GM19455 (cell line): ENCODE measurements at regions not wholly inside any gene's neighbourhood (a gene's known extent, or its start where the extent isn't known, plus 50 kb on each side); places are given as distances from the start of the nearest gene placed in this dataset.
"Not testable (repeated sequence)": the region's sequence is repeated elsewhere in the genome, so short reads cannot be mapped to it uniquely, and the experiment has no call there.

Experiments used
- ATAC-seq: cut with Tn5 transposase; IDR thresholded peaks from one replicate; pipeline ENCODE4 v1.9.1; 2021; ENCODE audit not compliant: unreplicated experiment

- no peak for ATAC-seq
Measured at GRCh38 chr18:35822413-35822812, 150.1 kb upstream of the RMP24 start.

- ATAC-seq = no peak
Measured at GRCh38 chr18:35826477-35826876, 146.0 kb upstream of the RMP24 start.

GRCh38 chr18:35827275-35827902 lies 145.1 kb upstream of the RMP24 start:
- ATAC-seq = no peak

GRCh38 chr18:35827903-35828275 lies 144.6 kb upstream of the RMP24 start:
- no peak for ATAC-seq

GRCh38 chr18:35828591-35828990 lies 143.9 kb upstream of the RMP24 start:
- no peak for ATAC-seq

GRCh38 chr18:35835366-35835765 lies 137.1 kb upstream of the RMP24 start:
- ATAC-seq = no peak

- ATAC-seq = peak; percentile 87
Measured at GRCh38 chr18:35835833-35836232, 136.6 kb upstream of the RMP24 start.

- ATAC-seq = no peak
Measured at GRCh38 chr18:35836932-35837331, 135.5 kb upstream of the RMP24 start.

GRCh38 chr18:35837922-35838496 lies 134.5 kb upstream of the RMP24 start:
- ATAC-seq = no peak

- no peak for ATAC-seq
Measured at GRCh38 chr18:35841283-35841682, 131.2 kb upstream of the RMP24 start.

GRCh38 chr18:35842536-35842935 lies 129.9 kb upstream of the RMP24 start:
- ATAC-seq = no peak

GRCh38 chr18:35848321-35848720 lies 124.2 kb upstream of the RMP24 start:
- not testable (repeated sequence) for ATAC-seq

- not testable (repeated sequence) for ATAC-seq
Measured at GRCh38 chr18:35849241-35849640, 123.2 kb upstream of the RMP24 start.

- ATAC-seq = no peak
Measured at GRCh38 chr18:35851286-35851970, 121.1 kb upstream of the RMP24 start.

- no peak for ATAC-seq
Measured at GRCh38 chr18:35852786-35853185, 119.7 kb upstream of the RMP24 start.

GRCh38 chr18:35854095-35854494 lies 118.4 kb upstream of the RMP24 start:
- no peak for ATAC-seq

GRCh38 chr18:35856178-35856577 lies 116.3 kb upstream of the RMP24 start:
- no peak for ATAC-seq

GRCh38 chr18:35856721-35857120 lies 115.8 kb upstream of the RMP24 start:
- ATAC-seq = not testable (repeated sequence)

GRCh38 chr18:35857581-35857980 lies 114.9 kb upstream of the RMP24 start:
- ATAC-seq = not testable (repeated sequence)

- ATAC-seq = no peak
Measured at GRCh38 chr18:35861367-35862118, 110.9 kb upstream of the RMP24 start.

GRCh38 chr18:35862119-35862640 lies 110.3 kb upstream of the RMP24 start:
- no peak for ATAC-seq
